Loucy (cell line): ENCODE measurements at regions not wholly inside any gene's neighbourhood (a gene's known extent, or its start where the extent isn't known, plus 50 kb on each side); places are given as distances from the start of the nearest gene placed in this dataset.

Experiments used
- CTCF ChIP-seq: fragments of 200-600 bp; sonication (generic); conservative IDR thresholded peaks from 2 replicates; pipeline ENCODE4 v1.5.1; 2014; ENCODE audit warnings: mild to moderate bottlenecking, antibody characterized with exemption, low read length
- EZH2phosphoT487 ChIP-seq: fragments of 200-600 bp; IDR thresholded peaks from 2 replicates; pipeline ENCODE4 v1.6.1; 2018; ENCODE audit warnings: antibody characterized with exemption, mild to moderate bottlenecking, moderate library complexity, borderline replicate concordance

DNA sequence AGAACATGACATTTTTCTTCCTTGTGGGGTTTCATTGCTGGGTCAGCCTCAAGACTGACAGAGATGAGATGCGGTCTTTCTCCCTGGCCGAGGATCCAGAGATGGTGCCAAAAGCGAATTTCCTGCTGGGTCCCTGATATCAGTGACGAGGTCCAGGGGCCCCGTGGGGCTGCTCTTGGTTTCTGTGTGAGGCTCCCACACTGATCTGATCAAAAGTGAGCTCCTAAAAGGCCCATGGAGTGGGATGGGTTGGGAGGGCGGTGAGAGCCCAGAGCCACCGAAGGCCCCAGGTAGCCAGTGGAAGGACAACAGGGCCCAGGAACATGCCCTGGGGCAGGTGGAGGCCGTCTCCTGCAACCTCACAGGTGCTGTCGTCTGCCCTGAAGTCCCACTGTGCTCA, 208.4 kb upstream of the CDH4 start:
- TF ChIP-seq CTCF (no peak), EZH2phosphoT487 (no peak)
